ENCODE measurements at regions not wholly inside any gene's neighbourhood (a gene's known extent, or its start where the extent isn't known, plus 50 kb on each side); places are given as distances from the start of the nearest gene placed in this dataset.

GRCh38 chr16:55179852-55180585 lies 144.0 kb upstream of the IRX6 start:
- Histone ChIP-seq H3K36me3 (no peaks in the 10 kb centered on the region), H3K4me3 (no peak overlapping the region), H3K9me3 (no peaks in the 10 kb centered on the region), H3K4me1 (no peaks in the 10 kb centered on the region), H3K27me3 (no peaks in the 10 kb centered on the region), H3K27ac (no peak overlapping the region)
- TF ChIP-seq CTCF (IDR thresholded peaks at IDR 0.05) (no peak), POLR2A (IDR thresholded peaks at IDR 0.05) (no peak), POLR2AphosphoS5 (IDR thresholded peaks at IDR 0.05) (no peak)
- DNase-seq (ENCODE audit: low spot score in 2 of 2): no peak
- intact Hi-C loops (cut with DNase I; ENCODE audit: low total_unique reads): no loop called here

GRCh38 chr16:55184052-55184451 lies 140.0 kb upstream of the IRX6 start:
- no peak for TF ChIP-seq CTCF (IDR thresholded peaks at IDR 0.05)
- no peak for TF ChIP-seq POLR2AphosphoS5 (IDR thresholded peaks at IDR 0.05)
- no peak for TF ChIP-seq POLR2A (IDR thresholded peaks at IDR 0.05)
- no peaks in the 10 kb centered on the region for H3K36me3 ChIP-seq
- DNase-seq (ENCODE audit: low spot score in 2 of 2): no peak
- H3K27me3 ChIP-seq: peaks cover 0 to 7% of the 10 kb centered on the region in 2 donors
- H3K4me3 ChIP-seq: no peak overlapping the region
- no peaks in the 10 kb centered on the region for H3K4me1 ChIP-seq
- intact Hi-C loops (cut with DNase I; ENCODE audit: low total_unique reads): no loop called here
- no peaks in the 10 kb centered on the region for H3K9me3 ChIP-seq
- no peak overlapping the region for H3K27ac ChIP-seq

GRCh38 chr16:55184619-55185018 lies 139.4 kb upstream of the IRX6 start:
- TF ChIP-seq POLR2A (IDR thresholded peaks at IDR 0.05) (no peak), POLR2AphosphoS5 (IDR thresholded peaks at IDR 0.05) (no peak), CTCF (IDR thresholded peaks at IDR 0.05) (no peak)
- Histone ChIP-seq H3K27me3 (peaks cover 0 to 7% of the 10 kb centered on the region in 2 donors), H3K36me3 (no peaks in the 10 kb centered on the region), H3K4me3 (no peak overlapping the region), H3K9me3 (no peaks in the 10 kb centered on the region), H3K4me1 (no peaks in the 10 kb centered on the region), H3K27ac (no peak overlapping the region)
- intact Hi-C loops (cut with DNase I; ENCODE audit: low total_unique reads): no loop called here
- no peak for DNase-seq (ENCODE audit: low spot score in 2 of 2)

GRCh38 chr16:55189224-55189623 lies 134.8 kb upstream of the IRX6 start:
- DNase-seq (ENCODE audit: low spot score in 2 of 2): no peak
- Histone ChIP-seq H3K36me3 (no peaks in the 10 kb centered on the region), H3K27me3 (peaks cover 0 to 12% of the 10 kb centered on the region in 2 donors), H3K4me1 (no peaks in the 10 kb centered on the region), H3K27ac (no peak overlapping the region), H3K4me3 (no peak overlapping the region), H3K9me3 (peaks cover 0 to 11% of the 10 kb centered on the region in 2 donors)
- TF ChIP-seq CTCF (IDR thresholded peaks at IDR 0.05): no peak
- TF ChIP-seq POLR2A (IDR thresholded peaks at IDR 0.05): no peak
- no peak for TF ChIP-seq POLR2AphosphoS5 (IDR thresholded peaks at IDR 0.05)
- intact Hi-C loops (cut with DNase I; ENCODE audit: low total_unique reads): no loop called here

- Histone ChIP-seq H3K4me1 (no peaks in the 10 kb centered on the region), H3K36me3 (no peaks in the 10 kb centered on the region), H3K4me3 (no peak overlapping the region), H3K27me3 (peaks cover 0 to 12% of the 10 kb centered on the region in 2 donors), H3K9me3 (peaks cover 0 to 11% of the 10 kb centered on the region in 2 donors), H3K27ac (no peak overlapping the region)
- no peak for DNase-seq (ENCODE audit: low spot score in 2 of 2)
- TF ChIP-seq POLR2AphosphoS5 (IDR thresholded peaks at IDR 0.05): no peak
- TF ChIP-seq POLR2A (IDR thresholded peaks at IDR 0.05): no peak
- no peak for TF ChIP-seq CTCF (IDR thresholded peaks at IDR 0.05)
- intact Hi-C loops (cut with DNase I; ENCODE audit: low total_unique reads): no loop called here
These were observed 134.0 kb upstream of the IRX6 start for GRCh38 chr16:55189682-55190636.
